ENCODE measurements at regions not wholly inside any gene's neighbourhood (a gene's known extent, or its start where the extent isn't known, plus 50 kb on each side); places are given as distances from the start of the nearest gene placed in this dataset.

DNA sequence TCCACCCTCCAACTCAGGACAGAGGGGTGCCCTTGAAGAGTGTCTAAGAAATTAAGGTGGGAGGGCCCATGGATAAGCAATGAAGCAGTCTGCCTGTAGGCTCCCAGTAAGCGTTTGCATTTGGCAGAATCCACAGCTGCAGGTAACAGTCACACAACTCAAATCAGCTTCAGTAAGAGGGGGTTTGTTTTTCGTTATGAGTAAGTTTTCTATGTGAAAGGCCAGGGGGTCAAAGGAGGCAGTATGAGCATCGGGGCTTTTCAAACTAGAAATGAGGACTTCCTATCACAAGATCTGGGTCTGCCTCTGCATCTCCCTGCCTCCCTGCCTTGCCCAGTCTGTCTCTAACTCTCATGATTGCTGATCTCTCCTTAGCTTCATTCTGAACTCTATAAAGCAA lies 128.1 kb upstream of the CCL2 start:
- TF ChIP-seq CEBPB (IDR thresholded peaks at IDR 0.05) (no peak), CREB1 (IDR thresholded peaks at IDR 0.05; ENCODE audit: low read depth) (no peak), EP300 (IDR thresholded peaks at IDR 0.05; ENCODE audit: borderline replicate concordance) (no peak), TCF12 (IDR thresholded peaks at IDR 0.05; ENCODE audit: low read depth) (no peak)
- TF ChIP-seq, protein P1, sequence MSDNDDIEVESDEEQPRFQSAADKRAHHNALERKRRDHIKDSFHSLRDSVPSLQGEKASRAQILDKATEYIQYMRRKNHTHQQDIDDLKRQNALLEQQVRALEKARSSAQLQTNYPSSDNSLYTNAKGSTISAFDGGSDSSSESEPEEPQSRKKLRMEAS (IDR thresholded peaks at IDR 0.05) = no peak
- TF ChIP-seq, protein P2, sequence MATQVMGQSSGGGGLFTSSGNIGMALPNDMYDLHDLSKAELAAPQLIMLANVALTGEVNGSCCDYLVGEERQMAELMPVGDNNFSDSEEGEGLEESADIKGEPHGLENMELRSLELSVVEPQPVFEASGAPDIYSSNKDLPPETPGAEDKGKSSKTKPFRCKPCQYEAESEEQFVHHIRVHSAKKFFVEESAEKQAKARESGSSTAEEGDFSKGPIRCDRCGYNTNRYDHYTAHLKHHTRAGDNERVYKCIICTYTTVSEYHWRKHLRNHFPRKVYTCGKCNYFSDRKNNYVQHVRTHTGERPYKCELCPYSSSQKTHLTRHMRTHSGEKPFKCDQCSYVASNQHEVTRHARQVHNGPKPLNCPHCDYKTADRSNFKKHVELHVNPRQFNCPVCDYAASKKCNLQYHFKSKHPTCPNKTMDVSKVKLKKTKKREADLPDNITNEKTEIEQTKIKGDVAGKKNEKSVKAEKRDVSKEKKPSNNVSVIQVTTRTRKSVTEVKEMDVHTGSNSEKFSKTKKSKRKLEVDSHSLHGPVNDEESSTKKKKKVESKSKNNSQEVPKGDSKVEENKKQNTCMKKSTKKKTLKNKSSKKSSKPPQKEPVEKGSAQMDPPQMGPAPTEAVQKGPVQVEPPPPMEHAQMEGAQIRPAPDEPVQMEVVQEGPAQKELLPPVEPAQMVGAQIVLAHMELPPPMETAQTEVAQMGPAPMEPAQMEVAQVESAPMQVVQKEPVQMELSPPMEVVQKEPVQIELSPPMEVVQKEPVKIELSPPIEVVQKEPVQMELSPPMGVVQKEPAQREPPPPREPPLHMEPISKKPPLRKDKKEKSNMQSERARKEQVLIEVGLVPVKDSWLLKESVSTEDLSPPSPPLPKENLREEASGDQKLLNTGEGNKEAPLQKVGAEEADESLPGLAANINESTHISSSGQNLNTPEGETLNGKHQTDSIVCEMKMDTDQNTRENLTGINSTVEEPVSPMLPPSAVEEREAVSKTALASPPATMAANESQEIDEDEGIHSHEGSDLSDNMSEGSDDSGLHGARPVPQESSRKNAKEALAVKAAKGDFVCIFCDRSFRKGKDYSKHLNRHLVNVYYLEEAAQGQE (IDR thresholded peaks at IDR 0.05; ENCODE audit: low read depth) = no peak

Data from Ishikawa (cell line).